Esophagus mucosa (tissue), 1 donor: ENCODE measurements at regions not wholly inside any gene's neighbourhood (a gene's known extent, or its start where the extent isn't known, plus 50 kb on each side); places are given as distances from the start of the nearest gene placed in this dataset.

Experiments
- ATAC-seq: fragments of 200-7000 bp; cut with Tn5 transposase; one replicate; pipeline ENCODE4 v1.9.1; 2020
- donor health status: DM: yes; HTN: yes; CAD: no.

DNA sequence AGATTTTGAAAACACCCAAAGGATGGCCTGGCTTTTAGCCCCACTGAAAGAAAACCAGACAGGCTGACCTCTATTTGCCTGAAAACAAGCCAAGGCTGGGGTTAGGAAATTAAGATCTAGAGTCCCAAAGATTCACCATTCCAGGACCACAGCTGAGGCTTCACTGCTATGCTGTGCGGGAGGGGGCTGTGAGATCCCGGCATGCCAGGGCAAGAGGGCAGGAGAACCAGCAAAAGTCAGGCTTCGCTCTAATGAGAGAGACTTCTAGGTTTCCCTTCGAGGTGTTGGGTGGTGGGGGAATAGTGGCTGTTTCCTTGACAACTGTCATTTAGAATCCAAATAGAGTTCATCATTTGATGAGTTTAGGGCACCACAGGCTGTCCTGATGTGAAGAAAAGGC lies 152.9 kb upstream of the NFIB start:
- ATAC-seq: no peak

GRCh38 chr9:14466429-14466818 lies 152.5 kb upstream of the NFIB start:
- no peak for ATAC-seq

- ATAC-seq: no peak
Observed at GRCh38 chr9:14462950-14463349, 149.0 kb upstream of the NFIB start.

DNA sequence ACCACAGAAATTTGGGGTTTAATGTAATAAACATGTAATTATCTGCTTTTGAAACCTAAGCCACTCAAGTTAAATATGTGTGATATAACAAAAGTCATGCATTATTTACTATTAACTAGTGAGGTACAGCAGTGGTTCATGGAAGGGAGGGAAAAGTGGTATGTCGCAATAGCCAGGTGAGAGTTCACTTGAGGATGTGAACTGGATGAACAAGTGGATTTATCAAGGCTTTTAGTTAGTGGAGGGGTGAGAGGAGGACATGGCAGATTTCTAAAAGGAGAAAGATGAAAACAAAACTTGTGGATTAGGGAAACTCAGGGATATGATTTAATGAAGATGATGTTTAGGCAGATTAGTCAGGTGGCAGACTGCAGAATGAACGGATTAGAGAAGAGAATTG lies 141.3 kb upstream of the NFIB start:
- ATAC-seq: no peak

GRCh38 chr9:14453286-14453685 lies 139.3 kb upstream of the NFIB start:
- ATAC-seq: no peak

DNA sequence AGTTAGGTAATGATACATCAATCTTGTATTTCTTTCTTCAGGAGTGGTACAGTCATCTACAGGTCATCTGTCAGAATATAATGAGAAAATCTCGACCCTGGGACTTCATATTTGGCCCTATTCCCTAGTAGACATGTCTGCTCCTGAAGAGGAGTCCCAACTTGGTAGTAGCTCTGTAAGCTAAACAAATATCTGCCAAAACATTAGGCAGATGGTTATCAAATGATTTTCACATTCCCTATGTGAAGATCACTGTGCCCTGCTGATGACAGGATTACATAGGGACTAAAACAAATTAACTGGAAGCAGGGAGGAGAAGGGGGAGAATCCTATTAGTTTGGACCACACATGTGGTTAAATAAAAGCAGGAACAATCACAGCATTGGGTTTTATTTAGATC lies 138.6 kb upstream of the NFIB start:
- ATAC-seq: no peak

DNA sequence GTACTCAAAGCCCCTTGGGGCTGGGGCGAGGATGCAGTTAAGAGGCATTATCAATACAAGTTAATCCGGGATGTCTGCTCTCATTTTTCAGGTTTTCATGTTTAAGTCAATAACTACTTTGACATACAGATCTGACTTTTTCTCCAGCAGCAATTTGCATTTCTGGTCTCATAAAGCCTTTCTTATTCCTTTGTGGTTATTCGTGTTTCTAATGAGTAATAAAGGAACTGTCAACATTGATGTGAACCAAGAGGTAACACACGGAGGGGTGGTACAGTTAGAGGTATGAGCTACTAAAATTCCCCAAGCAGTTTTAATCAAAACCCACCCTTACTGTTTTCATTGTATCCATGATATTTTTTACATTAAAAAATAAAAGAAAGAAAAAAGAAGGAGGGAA lies 138.0 kb upstream of the NFIB start:
- ATAC-seq: no peak

GRCh38 chr9:14447103-14447502 lies 133.2 kb upstream of the NFIB start:
- ATAC-seq: no peak

DNA sequence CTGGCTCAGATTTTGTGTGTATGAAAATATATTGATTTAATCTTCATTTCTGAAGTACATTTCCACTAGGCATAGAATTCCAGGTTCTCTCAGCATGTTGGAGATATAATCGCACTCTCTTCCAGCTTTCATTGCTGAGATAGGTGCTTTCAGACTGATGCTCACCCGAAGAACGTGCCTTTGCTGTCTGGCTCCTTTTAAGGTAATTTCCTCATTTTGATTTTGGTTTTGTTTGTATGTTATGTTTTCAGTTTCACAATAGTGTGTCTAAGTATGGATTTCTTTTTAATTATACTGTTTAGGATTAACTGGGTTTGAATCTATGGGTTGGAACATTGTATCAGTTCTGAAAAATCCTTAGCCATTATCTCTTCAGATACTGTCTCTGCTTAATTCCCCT lies 132.0 kb upstream of the NFIB start:
- ATAC-seq: no peak

DNA sequence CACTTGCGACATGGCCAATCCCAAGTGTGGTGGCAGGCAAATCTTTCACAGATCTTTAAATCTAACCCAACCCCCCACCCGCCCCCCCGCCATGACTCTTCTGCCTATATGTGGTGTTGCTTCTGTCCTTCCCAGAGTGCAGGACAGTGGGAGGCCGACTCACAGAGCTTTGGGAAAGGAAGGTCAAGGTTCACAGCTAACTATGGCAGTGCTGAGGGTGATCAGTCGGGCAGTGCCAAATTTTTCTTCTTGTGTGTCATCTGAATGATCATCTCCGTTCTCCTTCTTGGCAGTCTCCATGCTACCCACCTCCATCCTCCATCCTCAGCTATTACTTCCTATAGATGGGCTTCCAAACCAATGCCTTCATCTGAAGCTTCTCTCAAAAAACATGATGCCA lies 129.0 kb upstream of the NFIB start:
- no peak for ATAC-seq

DNA sequence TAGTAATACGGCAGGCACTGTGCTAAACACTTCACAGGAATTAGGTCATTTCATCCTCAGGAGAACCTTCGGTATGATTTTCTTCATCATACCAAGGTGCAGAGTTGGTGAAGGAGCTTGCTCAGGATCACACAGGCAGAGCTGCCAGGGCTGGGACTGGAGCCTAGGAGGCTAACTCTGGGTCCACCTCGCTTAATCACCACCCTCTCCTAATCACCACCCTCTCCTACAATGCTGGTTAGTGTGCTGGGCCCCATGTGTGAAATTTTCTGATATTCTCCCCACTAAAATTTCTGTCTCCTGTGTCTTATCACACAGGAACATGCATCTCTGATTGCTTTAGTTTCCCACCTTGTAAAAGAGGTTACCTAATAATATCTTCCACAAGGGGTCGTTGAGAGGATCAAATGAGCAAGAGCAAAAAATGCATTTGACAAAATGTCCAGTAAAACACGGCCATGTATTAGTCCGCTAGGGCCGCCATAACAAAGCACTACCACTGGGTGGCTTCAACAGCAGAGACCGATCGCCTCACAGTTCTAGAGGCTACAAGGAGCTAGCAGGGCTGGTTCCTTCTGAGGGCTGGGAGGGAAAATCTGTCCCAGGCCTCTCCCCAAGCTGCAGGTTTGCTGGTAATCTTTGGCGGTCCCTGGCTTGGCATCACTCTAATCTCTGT lies 128.2 kb upstream of the NFIB start:
- no peak for ATAC-seq

DNA sequence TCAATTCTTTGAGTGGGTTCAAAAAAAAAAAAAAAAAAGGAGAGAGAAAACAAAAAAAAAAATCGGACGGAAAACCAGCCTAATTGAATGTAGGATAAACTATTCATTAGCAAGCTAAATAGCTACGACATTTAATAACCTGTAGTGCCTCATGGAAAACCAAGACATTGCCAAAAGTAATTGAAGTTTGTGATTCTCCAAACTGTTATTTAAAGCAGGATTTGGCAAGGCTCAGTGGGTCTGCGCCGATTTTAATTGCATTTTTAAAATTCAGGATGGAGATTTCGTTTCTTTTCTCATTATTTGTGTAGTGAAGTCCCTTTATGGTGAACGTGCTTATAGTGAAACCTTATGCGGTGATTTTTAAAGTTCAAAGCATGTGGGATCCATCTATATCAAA lies 127.2 kb upstream of the NFIB start:
- ATAC-seq: no peak

DNA sequence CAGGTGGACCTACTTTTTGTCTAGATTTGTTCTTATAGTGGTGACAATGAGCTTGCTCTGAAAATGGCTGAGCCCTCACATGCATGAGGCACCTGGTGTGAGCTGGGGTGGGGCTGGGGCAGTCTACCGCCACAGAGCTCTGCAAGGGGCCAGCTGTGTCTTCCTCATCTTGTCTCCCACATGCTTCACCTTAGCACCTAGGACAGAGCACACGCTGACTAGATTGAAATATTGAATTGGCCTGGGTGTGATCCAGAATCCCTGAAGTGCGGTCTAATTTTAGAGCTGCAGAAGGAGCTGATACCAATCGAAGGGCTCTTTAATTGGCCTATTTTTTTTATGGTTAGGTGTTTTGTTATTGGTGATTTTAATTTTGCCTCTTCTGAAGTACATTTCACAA lies 126.1 kb upstream of the NFIB start:
- no peak for ATAC-seq

GRCh38 chr9:14439555-14439954 lies 125.6 kb upstream of the NFIB start:
- no peak for ATAC-seq

DNA sequence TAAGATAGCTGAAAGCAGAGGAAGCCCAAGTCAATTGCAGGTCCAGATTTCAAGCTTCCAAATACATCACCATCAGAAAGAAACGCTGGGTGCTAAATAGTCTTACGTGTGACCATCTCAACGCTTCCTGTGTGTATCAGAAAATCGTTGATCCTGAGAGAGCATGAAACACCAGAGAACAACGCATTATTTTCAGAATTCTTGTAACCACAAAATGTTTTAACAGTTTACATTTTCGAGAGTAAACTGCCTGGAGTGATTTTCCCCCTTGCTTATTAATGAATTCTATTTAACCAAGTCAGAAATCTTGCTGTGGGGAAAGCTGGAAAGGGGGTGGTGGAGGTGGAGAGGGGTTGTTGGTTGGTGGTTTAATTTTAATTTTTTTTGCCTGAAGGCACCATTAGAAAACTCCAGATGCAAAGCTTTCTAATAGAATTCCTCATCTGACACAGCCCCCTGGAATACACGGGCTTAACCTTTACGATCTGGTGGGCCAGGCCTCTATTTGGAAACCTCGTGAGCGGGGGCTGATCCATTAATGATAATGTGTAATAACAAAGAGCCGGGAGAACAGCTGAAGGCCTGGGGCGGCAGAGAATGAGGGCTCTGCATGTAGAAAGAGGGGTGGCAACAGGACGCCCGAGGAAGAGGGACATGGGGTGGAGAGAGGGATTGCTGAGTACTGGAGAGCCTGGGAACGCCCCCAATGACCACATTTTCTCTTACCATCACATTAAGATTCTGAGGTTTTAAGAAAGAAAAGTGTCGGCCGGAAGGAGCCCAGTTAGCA lies 124.5 kb upstream of the NFIB start:
- ATAC-seq: no peak

DNA sequence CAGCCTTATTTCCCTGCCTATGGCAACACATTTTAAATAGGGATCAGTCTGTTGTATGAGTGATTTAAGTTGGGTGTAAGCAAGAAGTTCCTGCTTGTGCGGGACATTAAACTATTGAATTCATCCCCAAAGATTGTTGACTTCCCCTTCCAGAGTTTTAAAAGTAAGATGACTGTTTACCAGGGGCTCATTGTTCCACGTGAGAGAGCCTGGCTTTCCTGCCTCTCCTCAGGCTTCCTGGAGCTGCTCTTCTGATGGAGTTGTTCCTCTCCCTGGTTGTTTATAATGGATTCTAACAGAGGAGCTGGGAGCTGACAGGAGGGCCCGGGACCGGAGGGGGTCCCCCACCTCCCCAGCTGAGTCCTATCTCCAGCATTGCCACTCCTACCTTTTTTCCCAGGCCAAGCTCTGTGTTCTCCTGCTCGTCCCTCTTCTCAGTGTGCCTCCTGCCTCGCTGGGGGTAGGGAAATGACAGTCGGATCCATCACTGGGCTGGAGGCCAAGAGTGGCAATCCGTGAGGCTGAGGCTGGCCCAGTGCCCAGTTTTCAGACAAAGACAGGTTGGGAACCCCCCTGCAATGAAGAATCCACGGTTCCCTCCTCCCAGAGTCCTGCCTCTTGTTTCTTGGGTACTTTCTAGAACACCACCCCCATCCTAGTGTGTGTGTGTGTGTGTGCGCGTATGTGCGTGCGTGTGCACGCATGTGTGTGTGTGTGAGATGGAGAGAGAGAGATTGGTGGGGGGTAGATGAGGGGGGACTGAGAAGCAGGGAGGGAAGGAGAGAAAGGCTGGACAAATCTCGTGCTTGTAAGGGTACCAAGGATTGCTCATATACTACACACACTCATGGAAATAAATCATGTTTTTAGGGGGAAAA lies 123.7 kb upstream of the NFIB start:
- no peak for ATAC-seq

DNA sequence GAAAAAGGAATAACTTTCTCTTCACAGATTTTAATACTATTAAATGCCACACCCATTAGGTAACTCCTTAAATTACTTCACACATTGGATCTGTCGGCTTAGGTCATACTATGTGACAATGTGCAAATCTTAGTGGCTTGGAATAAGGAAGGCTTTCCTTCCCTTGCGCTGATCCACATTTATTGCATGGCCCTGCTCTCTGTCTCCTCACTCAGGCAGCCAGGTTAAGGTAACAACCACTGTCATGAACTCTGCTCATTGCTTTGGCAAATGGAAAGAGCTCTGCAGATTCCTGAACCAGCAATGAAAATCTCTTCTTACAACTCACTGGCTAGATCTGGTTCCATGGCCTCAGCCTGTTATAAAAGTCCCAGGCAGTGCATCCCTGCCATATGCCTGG lies 121.9 kb upstream of the NFIB start:
- ATAC-seq: no peak

GRCh38 chr9:14434971-14435718 lies 121.2 kb upstream of the NFIB start:
- no peak for ATAC-seq

DNA sequence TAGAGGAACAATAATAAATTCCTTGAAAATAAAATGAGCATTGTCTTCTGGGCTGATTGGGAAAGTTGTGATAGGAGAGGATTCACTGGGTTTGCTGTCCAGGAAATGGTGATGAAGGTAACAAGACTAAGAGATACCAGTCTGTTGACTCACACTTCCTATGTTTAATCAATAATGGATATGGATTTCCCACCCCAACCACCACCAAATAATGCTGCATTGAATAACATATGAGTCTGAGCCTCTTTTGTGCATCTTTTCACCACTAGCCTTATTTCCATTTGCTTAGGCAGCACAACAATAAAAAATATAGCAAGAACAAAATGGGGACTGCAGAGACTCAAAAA lies 120.2 kb upstream of the NFIB start:
- ATAC-seq: no peak

DNA sequence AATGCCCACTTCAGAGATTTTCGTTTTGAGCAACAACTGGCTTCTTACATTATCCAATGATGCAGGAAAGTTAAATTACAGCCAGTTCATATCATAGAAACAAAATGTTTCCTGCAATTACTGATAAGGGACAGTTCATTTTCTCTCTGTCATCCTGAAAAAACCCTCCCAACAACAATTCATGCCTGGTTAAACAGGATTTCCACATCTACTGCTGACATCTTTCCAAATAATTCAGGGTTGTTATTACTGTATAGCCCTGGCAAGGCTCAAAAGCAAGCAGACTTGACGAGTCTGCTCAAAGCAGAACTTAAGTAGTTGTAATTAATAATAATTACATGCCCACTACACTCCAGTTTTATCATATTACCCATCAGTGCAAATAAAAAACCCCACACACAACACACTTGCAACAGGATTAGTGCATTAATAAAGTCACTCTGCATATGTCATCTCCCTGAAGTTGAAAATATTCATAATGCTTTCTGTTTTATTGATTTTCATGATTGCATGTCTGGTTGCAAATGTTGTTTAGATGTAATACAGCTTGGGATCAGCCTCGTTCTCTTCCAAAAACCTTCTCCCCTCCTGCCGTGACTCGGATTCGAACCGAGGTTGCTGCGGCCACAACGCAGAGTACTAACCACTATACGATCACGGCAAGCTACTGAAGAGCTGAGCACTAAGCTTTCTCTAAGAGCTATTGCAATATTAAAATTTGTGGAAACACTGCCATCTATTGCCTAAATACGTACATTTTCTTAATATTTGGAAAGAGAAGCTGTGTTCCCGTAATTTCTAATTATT lies 119.6 kb upstream of the NFIB start:
- peak; percentile 71 for ATAC-seq

- ATAC-seq: no peak
Observed at GRCh38 chr9:14432666-14433350, 118.9 kb upstream of the NFIB start.
